NT2/D1 (cell line): ENCODE measurements at regions not wholly inside any gene's neighbourhood (a gene's known extent, or its start where the extent isn't known, plus 50 kb on each side); places are given as distances from the start of the nearest gene placed in this dataset.
A peak's percentile ranks its signal among the peaks of the same experiment; 100 is the strongest.
"Not testable (repeated sequence)": the region's sequence is repeated elsewhere in the genome, so short reads cannot be mapped to it uniquely, and the experiment has no call there.

Experiments
- DNase-seq: peaks from one replicate; pipeline ENCODE4 v3.0.0-alpha.2; 2011; ENCODE audit warnings: low read depth, low spot score
- H3K27me3 ChIP-seq: 2 replicates; pipeline ENCODE4 v1.6.0; 2011; ENCODE audit warnings: mild to moderate bottlenecking; ENCODE audit not compliant: insufficient read length, insufficient read depth
- H3K36me3 ChIP-seq: 2 replicates; pipeline ENCODE4 v1.6.1; 2011; ENCODE audit warnings: mild to moderate bottlenecking, low read length, mixed read lengths; ENCODE audit not compliant: insufficient read depth, insufficient read length
- H3K4me1 ChIP-seq: 2 replicates; pipeline ENCODE4 v1.5.1; 2011; ENCODE audit not compliant: insufficient read depth, insufficient read length
- H3K4me3 ChIP-seq: 2 replicates; pipeline ENCODE4 v1.5.1; 2011; ENCODE audit warnings: low read depth; ENCODE audit not compliant: insufficient read length
- H3K9ac ChIP-seq: 2 replicates; pipeline ENCODE4 v1.6.0; 2011; ENCODE audit warnings: low read depth; ENCODE audit not compliant: insufficient read length
- H3K9me3 ChIP-seq: 2 replicates; pipeline ENCODE4 v1.5.1; 2011; ENCODE audit warnings: mild to moderate bottlenecking, low read length; ENCODE audit not compliant: insufficient read depth
- SUZ12 ChIP-seq: IDR thresholded peaks from 2 replicates; pipeline ENCODE4 v1.6.1; 2011; ENCODE audit not compliant: insufficient read length, insufficient read depth; ENCODE audit errors: extremely low read depth
- YY1 ChIP-seq: IDR thresholded peaks from 2 replicates; pipeline ENCODE4 v1.6.1; 2011; ENCODE audit not compliant: insufficient read length, insufficient read depth
- ZNF274 ChIP-seq: IDR thresholded peaks from 2 replicates; pipeline ENCODE4 v1.6.1; 2011; ENCODE audit warnings: mild to moderate bottlenecking, low read depth, low read length

- no peak overlapping the region for H3K4me3 ChIP-seq
- DNase-seq: no peak
- no peak overlapping the region for H3K9ac ChIP-seq
- no peaks in the 10 kb centered on the region for H3K9me3 ChIP-seq
- no peaks in the 10 kb centered on the region for H3K27me3 ChIP-seq
- no peak for TF ChIP-seq ZNF274
- no peak for TF ChIP-seq SUZ12
- TF ChIP-seq YY1: no peak
- H3K36me3 ChIP-seq: no peaks in the 10 kb centered on the region
- H3K4me1 ChIP-seq: no peaks in the 10 kb centered on the region
These were observed 476.7 kb downstream of the CNTN3 start for GRCh38 chr3:74137790-74138189.

DNA sequence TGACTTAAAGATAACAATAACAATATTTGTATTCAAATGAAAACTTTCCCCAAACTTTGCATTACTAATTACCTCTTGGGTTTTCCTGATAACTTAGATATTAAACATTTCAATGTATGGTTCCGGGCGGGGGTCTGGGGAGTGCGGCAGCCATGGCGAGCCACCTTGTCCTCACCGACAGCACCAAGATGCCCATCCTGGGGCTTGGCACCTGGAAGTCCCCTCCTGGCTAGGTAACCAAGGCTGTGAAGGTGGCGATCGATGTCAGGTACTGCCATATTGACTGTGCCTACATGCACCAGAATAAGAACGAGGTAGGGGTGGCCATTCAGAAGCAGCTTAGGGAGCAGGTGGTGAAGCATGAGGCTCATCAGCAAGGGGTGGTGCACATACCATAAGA is 478.7 kb downstream of the CNTN3 start:
- H3K4me1 ChIP-seq: no peaks in the 10 kb centered on the region
- no peak for DNase-seq
- no peak overlapping the region for H3K9ac ChIP-seq
- TF ChIP-seq YY1 (no peak), SUZ12 (no peak), ZNF274 (no peak)
- no peak overlapping the region for H3K4me3 ChIP-seq
- H3K9me3 ChIP-seq: no peaks in the 10 kb centered on the region
- no peaks in the 10 kb centered on the region for H3K36me3 ChIP-seq
- H3K27me3 ChIP-seq: no peaks in the 10 kb centered on the region

- Histone ChIP-seq H3K9ac (no peak overlapping the region), H3K4me3 (no peak overlapping the region), H3K4me1 (no peaks in the 10 kb centered on the region), H3K36me3 (no peaks in the 10 kb centered on the region), H3K9me3 (peaks cover 6% of the 10 kb centered on the region; the same call in 1 of the 2 replicates), H3K27me3 (no peaks in the 10 kb centered on the region)
- DNase-seq: no peak
- TF ChIP-seq YY1 (no peak), ZNF274 (no peak), SUZ12 (no peak)
These were observed 479.6 kb downstream of the CNTN3 start for GRCh38 chr3:74134831-74135230.

- not testable (repeated sequence) for H3K4me3 ChIP-seq, H3K27me3 ChIP-seq, H3K36me3 ChIP-seq, H3K9ac ChIP-seq, H3K9me3 ChIP-seq, H3K4me1 ChIP-seq
- peak; percentile 62 for DNase-seq
These were observed 482.7 kb downstream of the CNTN3 start for GRCh38 chr3:74131546-74132328.

GRCh38 chr3:74129611-74130010 is 484.8 kb downstream of the CNTN3 start:
- Histone ChIP-seq H3K9ac (no peak overlapping the region), H3K9me3 (peaks cover 6% of the 10 kb centered on the region; the same call in 1 of the 2 replicates), H3K27me3 (no peaks in the 10 kb centered on the region), H3K4me3 (no peak overlapping the region), H3K4me1 (no peaks in the 10 kb centered on the region), H3K36me3 (no peaks in the 10 kb centered on the region)
- DNase-seq: no peak
- TF ChIP-seq YY1 (no peak), ZNF274 (no peak), SUZ12 (no peak)

GRCh38 chr3:74129056-74129455 is 485.4 kb downstream of the CNTN3 start:
- no peaks in the 10 kb centered on the region for H3K36me3 ChIP-seq

DNA sequence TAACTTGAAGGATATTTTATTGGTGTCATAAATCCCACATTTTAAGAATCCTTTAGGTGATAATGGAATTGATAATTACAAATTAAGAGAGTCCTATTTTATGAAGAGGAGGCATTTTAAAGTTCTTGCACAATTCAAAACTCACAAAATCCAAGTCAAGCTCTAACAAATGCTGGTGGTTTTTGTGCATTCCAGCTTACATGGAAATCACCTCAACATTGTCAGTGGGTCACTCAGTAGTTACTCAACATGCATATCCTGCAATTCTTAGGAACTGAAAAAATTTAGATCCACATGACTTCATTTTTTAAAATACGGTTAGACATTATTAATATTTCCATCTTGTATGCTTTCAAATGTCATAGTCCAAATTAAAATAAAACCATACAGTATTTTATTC is 487.2 kb downstream of the CNTN3 start:
- Histone ChIP-seq H3K9me3 (peaks cover 6% of the 10 kb centered on the region; the same call in 1 of the 2 replicates), H3K27me3 (no peaks in the 10 kb centered on the region), H3K4me3 (no peak overlapping the region), H3K36me3 (no peaks in the 10 kb centered on the region), H3K4me1 (no peaks in the 10 kb centered on the region), H3K9ac (no peak overlapping the region)
- TF ChIP-seq ZNF274 (no peak), SUZ12 (no peak), YY1 (no peak)
- no peak for DNase-seq

More at GRCh38 chr3:74129056-74129455, 485.4 kb downstream of the CNTN3 start:
- no peak for TF ChIP-seq SUZ12
- no peak for TF ChIP-seq ZNF274
- no peak for TF ChIP-seq YY1
- Histone ChIP-seq H3K27me3 (no peaks in the 10 kb centered on the region), H3K4me3 (no peak overlapping the region), H3K4me1 (no peaks in the 10 kb centered on the region), H3K9ac (no peak overlapping the region), H3K9me3 (peaks cover 6% of the 10 kb centered on the region; the same call in 1 of the 2 replicates)
- no peak for DNase-seq

DNA sequence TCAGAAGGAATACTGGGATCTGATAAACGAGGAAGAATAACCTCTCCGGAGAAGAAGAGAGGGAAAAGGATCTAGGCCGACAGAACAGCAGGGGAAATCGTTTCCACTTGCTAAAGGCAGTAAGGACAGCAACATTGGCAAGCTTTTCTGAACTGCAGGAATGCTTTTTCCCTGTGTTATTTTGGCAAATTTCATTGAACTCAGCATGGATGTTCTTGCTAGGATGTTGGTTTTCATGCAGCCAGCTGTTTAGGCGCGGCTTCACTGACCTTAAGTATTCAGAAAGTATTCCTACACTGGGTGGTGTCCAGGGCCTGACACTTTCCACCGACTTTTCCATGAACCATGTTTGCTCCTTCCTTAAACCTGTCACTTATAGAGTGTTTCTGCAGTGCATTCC is 489.7 kb downstream of the CNTN3 start:
- no peaks in the 10 kb centered on the region for H3K4me1 ChIP-seq
- H3K9ac ChIP-seq: no peak overlapping the region
- DNase-seq: no peak
- no peaks in the 10 kb centered on the region for H3K9me3 ChIP-seq
- no peaks in the 10 kb centered on the region for H3K36me3 ChIP-seq
- no peak for TF ChIP-seq SUZ12
- no peak for TF ChIP-seq YY1
- no peak for TF ChIP-seq ZNF274
- no peaks in the 10 kb centered on the region for H3K27me3 ChIP-seq
- no peak overlapping the region for H3K4me3 ChIP-seq
